Stomach (tissue), 8 donors: ENCODE measurements at regions not wholly inside any gene's neighbourhood (a gene's known extent, or its start where the extent isn't known, plus 50 kb on each side); places are given as distances from the start of the nearest gene placed in this dataset.
"Not testable (repeated sequence)": the region's sequence is repeated elsewhere in the genome, so short reads cannot be mapped to it uniquely, and the experiment has no call there.

Experiments
- DNase-seq, 2 donors: peaks; one replicate each; pipeline versions ENCODE4 v3.0.0 to v3.0.0-alpha.2; 2013 to 2019
- H3K27ac ChIP-seq, 5 donors: fragments of 200-600 bp in 4 of 5; sonication (generic) in 4 of 5; one replicate each; pipeline ENCODE4 v1.5.1; 2013 to 2019; ENCODE audit warnings: mild to moderate bottlenecking in 1 of 5, moderate library complexity in 1 of 5
- H3K27me3 ChIP-seq, 3 donors: fragments of 200-600 bp; sonication (generic); one replicate each; pipeline ENCODE4 v1.5.1; 2017 to 2019; ENCODE audit warnings: mixed run types in 1 of 3
- H3K36me3 ChIP-seq, 4 donors: fragments of 200-600 bp; sonication (generic); 1 replicate in 3 of 4; 2 replicates in 1 of 4; pipeline ENCODE4 v1.5.1; 2016 to 2019
- H3K4me1 ChIP-seq, 4 donors: fragments of 200-600 bp; sonication (generic); one replicate each; pipeline ENCODE4 v1.5.1; 2016 to 2019
- H3K4me3 ChIP-seq, 4 donors: fragments of 200-600 bp; sonication (generic) in 3 of 4; one replicate each; pipeline ENCODE4 v1.5.1; 2016 to 2019; ENCODE audit warnings: mild to moderate bottlenecking in 1 of 4
- H3K9me3 ChIP-seq, 4 donors: fragments of 200-600 bp; sonication (generic); one replicate each; pipeline ENCODE4 v1.5.1; 2016 to 2019
- CTCF ChIP-seq, 7 experiments: fragments of 450-650 bp in 4 of 7; fragments of 200-600 bp in 3 of 7; sonication (generic) in 3 of 7; IDR thresholded peaks; one replicate each; pipeline ENCODE4 v1.5.1; 2016 to 2019; ENCODE audit warnings: antibody characterized with exemption in 7 of 7, control low read depth in 2 of 7, mild to moderate bottlenecking in 1 of 7
- EP300 ChIP-seq: sonication (generic); formaldehyde crosslinking; IDR thresholded peaks from one replicate; pipeline ENCODE4 v1.6.1; 2017; ENCODE audit warnings: antibody characterized with exemption
- POLR2A ChIP-seq, 4 donors: fragments of 450-650 bp; IDR thresholded peaks; one replicate each; pipeline ENCODE4 v1.6.1; 2016; ENCODE audit warnings: antibody characterized with exemption in 4 of 4, control low read depth in 2 of 4, mild to moderate bottlenecking in 1 of 4, moderate library complexity in 1 of 4
- POLR2AphosphoS5 ChIP-seq, 3 donors: sonication (generic); formaldehyde crosslinking; IDR thresholded peaks; one replicate each; pipeline ENCODE4 v1.6.1; 2016; ENCODE audit warnings: antibody characterized with exemption in 3 of 3
- WGBS, 5 donors: extraction: QIAGEN DNeasy Blood & Tissue Kit in 3 of 5; methylation state at CpG; one replicate each; pipeline versions ENCODE4 v1.1.5 to v1.1.7; 2013 to 2018; 5-methylcytosine and 5-hydroxymethylcytosine counted together
- intact Hi-C: fragments of 100-400 bp; cut with DNase I; formaldehyde crosslinking; loops from one replicate; pipeline ENCODE4 v1.15.1; 2023; ENCODE audit warnings: low total_unique reads
- donor health status: healthy with polysubstance abuse.
- donor health status: Bipolar disorder and iron deficiency.
- donor health status: healthy.

- WGBS, 5 donors, result 35 to 56% (median 47%) methylated on average over 3 of the region's 3 CpGs
- H3K4me3 ChIP-seq, result no peak overlapping the region
- TF ChIP-seq EP300 (no peak), POLR2AphosphoS5 (IDR thresholded peaks at IDR 0.05) (no peak), POLR2A (IDR thresholded peaks at IDR 0.05) (no peak), CTCF (IDR thresholded peaks at IDR 0.05) (no peak)
Measured at GRCh38 chr14:92248696-92249095, 74.3 kb upstream of the SLC24A4 start.

GRCh38 chr14:92250366-92250765, 72.6 kb upstream of the SLC24A4 start:
- peaks cover 0 to 14% (median 6%) of the 10 kb centered on the region in 4 donors for H3K4me1 ChIP-seq

More at GRCh38 chr14:92248696-92249095, 74.3 kb upstream of the SLC24A4 start:
- Histone ChIP-seq H3K27me3 (peaks cover 0 to 15% (median 0%) of the 10 kb centered on the region in 3 donors), H3K4me1 (peaks cover 0 to 6% (median 0%) of the 10 kb centered on the region in 4 donors), H3K36me3 (no peaks in the 10 kb centered on the region), H3K27ac (no peak overlapping the region), H3K9me3 (peaks cover 0 to 30% (median 19%) of the 10 kb centered on the region in 4 donors)
- intact Hi-C loops, result no loop called here
- DNase-seq, result no peak

GRCh38 chr14:92252323-92252722, 70.6 kb upstream of the SLC24A4 start:
- Histone ChIP-seq H3K27ac (no peak overlapping the region), H3K27me3 (peaks cover 0 to 50% (median 0%) of the 10 kb centered on the region in 3 donors), H3K9me3 (no peaks in the 10 kb centered on the region), H3K4me3 (no peak overlapping the region), H3K4me1 (peaks cover 0 to 15% (median 6%) of the 10 kb centered on the region in 4 donors), H3K36me3 (no peaks in the 10 kb centered on the region)
- 62 to 77% (median 70%) methylated on average over 16 of the region's 16 CpGs for WGBS, 5 donors
- peak in 1 of 2 donors; percentile 51 for DNase-seq
- no peak for TF ChIP-seq POLR2A (IDR thresholded peaks at IDR 0.05)
- TF ChIP-seq CTCF (IDR thresholded peaks at IDR 0.05), result no peak
- no peak for TF ChIP-seq EP300
- no peak for TF ChIP-seq POLR2AphosphoS5 (IDR thresholded peaks at IDR 0.05)
- intact Hi-C loops, result no loop called here

More at GRCh38 chr14:92250366-92250765, 72.6 kb upstream of the SLC24A4 start:
- DNase-seq, H3K4me3 ChIP-seq, H3K27ac ChIP-seq, intact Hi-C loops, H3K36me3 ChIP-seq: not testable (repeated sequence)
- H3K27me3 ChIP-seq, result peaks cover 0 to 31% (median 0%) of the 10 kb centered on the region in 3 donors
- 76 to 88% (median 80%) methylated on average over 8 of the region's 8 CpGs for WGBS, 5 donors
- peaks cover 0 to 13% (median 6%) of the 10 kb centered on the region in 4 donors for H3K9me3 ChIP-seq

- 39 to 61% (median 50%) methylated on average over 14 to 15 of the region's 15 CpGs for WGBS, 5 donors
- H3K36me3 ChIP-seq, result no peaks in the 10 kb centered on the region
- TF ChIP-seq EP300 (no peak), CTCF (IDR thresholded peaks at IDR 0.05) (no peak), POLR2AphosphoS5 (IDR thresholded peaks at IDR 0.05) (no peak), POLR2A (IDR thresholded peaks at IDR 0.05) (no peak)
- H3K27ac ChIP-seq, result no peak overlapping the region
- H3K9me3 ChIP-seq, result no peaks in the 10 kb centered on the region
- DNase-seq, result no peak
- H3K4me1 ChIP-seq, result peaks cover 0 to 12% (median 4%) of the 10 kb centered on the region in 4 donors
- H3K4me3 ChIP-seq, result no peak overlapping the region
- H3K27me3 ChIP-seq, result peaks cover 0 to 60% (median 0%) of the 10 kb centered on the region in 3 donors
- intact Hi-C loops, result no loop called here
Measured at GRCh38 chr14:92253381-92253894, 69.5 kb upstream of the SLC24A4 start.

- Histone ChIP-seq H3K27me3 (peaks cover 0 to 60% (median 0%) of the 10 kb centered on the region in 3 donors), H3K4me1 (peaks cover 0 to 12% (median 4%) of the 10 kb centered on the region in 4 donors), H3K27ac (no peak overlapping the region), H3K4me3 (no peak overlapping the region), H3K36me3 (no peaks in the 10 kb centered on the region), H3K9me3 (no peaks in the 10 kb centered on the region)
- WGBS, 5 donors, result 11 to 23% (median 17%) methylated on average over 17 to 18 of the region's 18 CpGs
- DNase-seq, result peak in 1 of 2 donors; percentile 84
- TF ChIP-seq POLR2A (IDR thresholded peaks at IDR 0.05) (no peak), CTCF (IDR thresholded peaks at IDR 0.05) (no peak), POLR2AphosphoS5 (IDR thresholded peaks at IDR 0.05) (no peak), EP300 (no peak)
- intact Hi-C loops, result no loop called here
Measured at GRCh38 chr14:92254786-92255185, 68.2 kb upstream of the SLC24A4 start.
